WTC11 (cell line): ENCODE measurements at regions not wholly inside any gene's neighbourhood (a gene's known extent, or its start where the extent isn't known, plus 50 kb on each side); places are given as distances from the start of the nearest gene placed in this dataset.

Experiments used
- AR ChIP-seq: fragments of 250-450 bp; sonication (Bioruptor Pico); IDR thresholded peaks from 2 replicates; pipeline ENCODE4 v1.9.0; 2021; ENCODE audit warnings: mild to moderate bottlenecking
- ARID4B ChIP-seq: sonication (generic); formaldehyde crosslinking; IDR thresholded peaks from 2 replicates; pipeline ENCODE4 v1.8.0; 2023; ENCODE audit warnings: missing genetic modification reagents, mild to moderate bottlenecking, borderline replicate concordance
- ATF1 ChIP-seq: sonication (generic); formaldehyde crosslinking; IDR thresholded peaks from 2 replicates; pipeline ENCODE4 v1.8.1; 2023; ENCODE audit warnings: mild to moderate bottlenecking, moderate library complexity, missing genetic modification reagents
- ATF3 ChIP-seq: sonication (generic); formaldehyde crosslinking; conservative IDR thresholded peaks from 2 replicates; pipeline ENCODE4 v1.8.1; 2022; ENCODE audit warnings: mild to moderate bottlenecking, missing genetic modification reagents
- CREB1 ChIP-seq: sonication (generic); formaldehyde crosslinking; IDR thresholded peaks from 2 replicates; pipeline ENCODE4 v1.8.0; 2023; ENCODE audit warnings: mild to moderate bottlenecking, missing genetic modification reagents
- E2F1 ChIP-seq: sonication (generic); formaldehyde crosslinking; IDR thresholded peaks from 2 replicates; pipeline ENCODE4 v1.8.0; 2022; ENCODE audit warnings: mild to moderate bottlenecking, missing genetic modification reagents
- KAT7 ChIP-seq: sonication (generic); formaldehyde crosslinking; IDR thresholded peaks from 2 replicates; pipeline ENCODE4 v1.8.1; 2023; ENCODE audit warnings: missing genetic modification reagents, mild to moderate bottlenecking, borderline replicate concordance
- OVOL2 ChIP-seq: fragments of 250-450 bp; sonication (Bioruptor Pico); IDR thresholded peaks from 2 replicates; pipeline ENCODE4 v1.9.0; 2021; ENCODE audit warnings: mild to moderate bottlenecking, borderline replicate concordance
- PRDM15 ChIP-seq: sonication (generic); formaldehyde crosslinking; IDR thresholded peaks from 2 replicates; pipeline ENCODE4 v1.8.0; 2022; ENCODE audit warnings: missing genetic modification reagents
- PRRX2 ChIP-seq: fragments of 250-450 bp; sonication (Bioruptor Pico); IDR thresholded peaks from 2 replicates; pipeline ENCODE4 v1.8.0; 2021; ENCODE audit warnings: mild to moderate bottlenecking
- STAT6 ChIP-seq: sonication (generic); formaldehyde crosslinking; conservative IDR thresholded peaks from 2 replicates; pipeline ENCODE4 v1.8.1; 2023; ENCODE audit warnings: mild to moderate bottlenecking, low read depth, missing genetic modification reagents, moderate library complexity
- USF1 ChIP-seq: sonication (generic); formaldehyde crosslinking; IDR thresholded peaks from 2 replicates; pipeline ENCODE4 v1.8.0; 2022; ENCODE audit warnings: mild to moderate bottlenecking, missing genetic modification reagents
- ZSCAN18 ChIP-seq: fragments of 250-450 bp; sonication (Bioruptor Pico); IDR thresholded peaks from 2 replicates; pipeline ENCODE4 v2.1.2; 2022; ENCODE audit warnings: mild to moderate bottlenecking, moderate library complexity

- no peak for TF ChIP-seq USF1 (CRISPR knock-in tag)
- no peak for TF ChIP-seq PRDM15
- no peak for TF ChIP-seq STAT6 (CRISPR knock-in tag)
- TF ChIP-seq OVOL2 = no peak
- no peak for TF ChIP-seq AR (CRISPR knock-in tag)
- no peak for TF ChIP-seq ATF3 (CRISPR knock-in tag)
- no peak for TF ChIP-seq ZSCAN18 (CRISPR knock-in tag)
- no peak for TF ChIP-seq ARID4B (CRISPR knock-in tag)
- TF ChIP-seq PRRX2 = no peak
- TF ChIP-seq CREB1 (CRISPR knock-in tag) = no peak
- no peak for TF ChIP-seq KAT7 (CRISPR knock-in tag)
- no peak for TF ChIP-seq E2F1 (CRISPR knock-in tag)
- TF ChIP-seq ATF1 (CRISPR knock-in tag) = no peak
Measured at GRCh38 chr20:23222531-23223200, 127.9 kb upstream of the NXT1 start (continued).
